Hematopoietic multipotent progenitor cell treated with erythropoietin and hydrocortisone succinate and interleukin-3 and kit ligand, for 4 days (in vitro differentiated cells): ENCODE measurements at regions not wholly inside any gene's neighbourhood (a gene's known extent, or its start where the extent isn't known, plus 50 kb on each side); places are given as distances from the start of the nearest gene placed in this dataset.

Source experiments
- DNase-seq: peaks from one replicate; pipeline ENCODE4 v3.0.0-alpha.2; 2015

DNA sequence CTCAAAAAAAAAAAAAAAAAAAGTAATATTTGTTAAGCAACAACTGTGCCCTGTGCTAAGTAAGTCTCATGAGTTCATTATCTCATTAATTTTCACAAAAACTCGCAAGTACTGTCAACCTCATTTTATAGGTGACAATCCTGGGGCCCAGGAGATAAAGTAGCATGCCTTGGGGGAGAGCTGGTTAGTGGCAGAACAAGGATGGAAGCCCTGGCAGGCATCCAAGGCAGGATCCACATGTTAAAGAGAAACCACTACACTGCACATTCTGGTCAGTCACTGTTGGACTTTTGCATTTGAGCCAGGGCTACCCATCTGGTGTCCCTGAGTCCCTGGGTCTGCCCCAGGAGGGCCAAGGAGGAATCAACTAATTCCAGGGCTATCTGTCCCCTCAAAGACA, 54.6 kb downstream of the ZFP36L2 start:
- DNase-seq: peak; percentile 83

DNA sequence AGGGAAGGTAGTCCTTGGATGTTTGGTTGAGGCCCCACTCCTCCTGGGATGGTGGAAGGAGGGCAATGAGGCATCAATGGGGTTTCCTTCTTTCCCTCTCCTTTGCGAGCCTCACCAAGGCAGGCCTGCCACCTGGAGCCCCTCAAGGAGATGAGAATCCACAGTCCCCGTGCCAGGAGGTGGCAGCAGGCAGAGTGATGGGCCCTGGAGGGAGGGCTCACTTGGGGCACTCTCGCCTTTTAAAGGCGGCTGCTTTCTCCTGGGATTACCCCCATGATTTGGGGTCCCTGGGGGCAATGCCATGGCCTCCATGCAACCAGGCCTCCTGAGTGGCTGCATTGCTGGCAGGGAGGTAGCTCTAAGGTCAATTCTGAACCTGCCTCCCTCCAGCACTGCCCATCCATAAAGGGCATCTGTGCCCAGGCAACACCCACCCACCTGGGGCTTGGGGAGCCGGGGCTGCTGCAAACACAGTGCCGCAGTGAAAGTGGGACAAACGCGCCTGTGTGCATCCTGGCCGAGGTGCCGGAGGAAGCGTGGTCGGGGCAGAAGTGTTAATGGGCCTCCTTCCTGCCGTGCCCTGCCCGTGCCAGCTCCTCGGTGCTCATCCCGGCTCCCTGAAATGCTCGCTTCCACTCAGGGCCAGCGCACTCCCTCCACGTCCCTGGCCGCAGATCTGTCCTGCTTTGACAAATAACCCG, 55.9 kb downstream of the ZFP36L2 start:
- no peak for DNase-seq

DNA sequence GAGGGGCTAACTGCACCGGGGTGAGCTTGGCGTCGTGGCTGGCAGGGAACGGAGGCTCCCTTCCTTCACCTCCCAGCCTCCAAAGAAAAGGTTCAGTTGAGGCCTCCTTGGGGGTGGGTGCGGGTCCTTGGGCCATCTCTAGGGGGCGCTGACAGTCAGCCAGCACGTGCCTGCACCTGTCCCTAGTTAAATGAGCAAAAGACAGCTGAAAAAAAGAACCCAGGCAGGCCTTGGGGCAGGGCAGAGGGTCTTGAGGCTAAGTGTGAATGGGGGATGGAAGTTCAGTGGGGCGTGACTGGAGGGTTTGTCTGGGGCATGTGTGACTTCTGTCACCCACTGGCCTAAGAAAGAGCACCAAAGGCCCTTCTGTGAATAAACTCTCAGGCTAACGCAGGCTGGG, 56.4 kb downstream of the ZFP36L2 start:
- peak; percentile 76 for DNase-seq

DNA sequence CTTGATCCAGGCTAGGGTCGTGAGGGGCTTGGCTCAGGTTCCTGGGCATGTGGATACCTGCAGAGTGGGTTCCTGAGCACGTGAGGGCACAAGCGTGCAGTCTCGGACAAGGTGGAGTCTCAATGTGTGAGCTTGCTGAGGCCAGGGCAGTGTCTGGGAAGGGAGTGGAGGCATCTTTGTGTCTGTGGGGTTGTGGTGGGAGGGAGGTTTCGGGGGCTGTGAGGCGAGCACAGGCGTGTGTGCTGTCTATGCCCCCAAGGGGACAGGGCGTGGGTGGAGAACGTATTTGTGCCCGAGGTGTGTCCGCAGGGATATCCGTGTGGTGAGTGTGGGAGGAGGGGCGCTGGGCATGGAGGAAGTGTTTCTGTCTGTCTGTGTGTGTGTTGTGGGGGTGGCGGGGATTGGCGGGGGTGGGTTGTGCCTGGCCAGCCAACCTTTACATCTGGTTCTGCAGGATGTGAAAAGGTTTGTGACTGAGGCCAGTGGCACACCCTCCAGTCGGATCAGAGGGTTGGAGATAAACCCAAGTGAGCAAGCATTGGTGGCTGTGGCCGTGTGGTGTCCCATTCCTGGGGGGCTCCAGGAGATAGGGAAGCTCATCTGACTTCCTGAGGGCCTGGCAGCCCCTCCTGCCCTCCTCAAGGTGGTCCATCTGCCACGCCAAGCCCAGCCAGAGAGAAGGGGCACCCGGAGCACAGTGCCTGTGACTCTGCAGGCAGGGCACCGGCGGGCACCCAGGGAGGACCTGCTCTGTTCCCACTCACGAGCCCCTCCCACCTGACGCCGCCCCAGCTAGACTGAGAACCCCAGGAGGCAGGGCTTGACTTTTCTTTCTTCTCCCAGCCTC, 57.1 kb downstream of the ZFP36L2 start:
- DNase-seq: peak; percentile 92

DNA sequence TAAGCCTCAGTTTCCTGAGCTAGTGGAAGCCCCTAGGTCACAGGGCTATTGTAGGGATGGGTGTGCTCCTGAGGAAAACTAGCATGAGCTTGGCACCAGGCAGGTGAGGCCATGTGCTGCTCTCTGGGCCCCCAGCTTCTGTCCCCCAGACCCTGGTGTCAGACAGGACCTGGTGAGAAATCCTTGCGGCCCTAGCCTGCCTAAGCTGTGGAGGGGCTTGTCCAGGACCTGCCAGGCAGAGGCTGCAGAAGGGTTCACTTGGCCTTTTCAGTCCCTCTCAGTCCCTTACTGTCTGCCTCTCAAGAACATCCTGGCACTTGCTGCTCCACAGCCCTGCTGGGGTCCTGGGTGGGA, 58.4 kb downstream of the ZFP36L2 start:
- no peak for DNase-seq

DNA sequence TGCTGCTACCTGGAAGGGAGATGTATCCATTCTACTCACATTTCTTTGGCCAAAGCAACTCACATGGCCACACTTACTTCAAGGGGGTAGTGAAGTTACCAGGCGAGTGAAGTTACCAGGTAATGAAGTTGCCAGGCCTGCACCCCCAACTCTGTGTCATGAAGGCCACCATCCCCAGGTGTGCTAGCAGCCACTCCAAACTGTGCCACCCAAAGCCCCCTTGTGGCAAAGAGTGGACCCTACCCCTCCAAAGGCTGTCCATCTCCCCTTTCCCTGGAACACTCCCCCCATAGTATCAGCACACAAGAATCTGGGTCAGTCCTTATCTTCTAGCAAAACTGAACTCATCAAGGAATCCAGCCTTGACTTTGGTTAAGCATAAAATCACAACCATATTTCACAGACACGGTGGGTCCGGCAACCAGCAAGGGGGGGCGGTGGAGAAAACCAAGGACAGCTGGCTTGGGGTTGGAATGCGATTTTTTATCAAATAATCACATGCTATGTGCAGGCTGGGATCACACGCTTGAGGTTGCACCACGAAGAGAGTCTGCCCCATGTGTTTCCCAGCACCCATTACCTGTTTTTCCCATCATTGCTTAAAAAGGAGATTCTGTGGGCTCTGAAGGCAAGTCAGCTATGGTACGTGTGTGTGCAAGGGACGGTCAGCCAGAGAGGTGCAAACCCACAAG, 60.9 kb downstream of the ZFP36L2 start:
- DNase-seq: no peak

DNA sequence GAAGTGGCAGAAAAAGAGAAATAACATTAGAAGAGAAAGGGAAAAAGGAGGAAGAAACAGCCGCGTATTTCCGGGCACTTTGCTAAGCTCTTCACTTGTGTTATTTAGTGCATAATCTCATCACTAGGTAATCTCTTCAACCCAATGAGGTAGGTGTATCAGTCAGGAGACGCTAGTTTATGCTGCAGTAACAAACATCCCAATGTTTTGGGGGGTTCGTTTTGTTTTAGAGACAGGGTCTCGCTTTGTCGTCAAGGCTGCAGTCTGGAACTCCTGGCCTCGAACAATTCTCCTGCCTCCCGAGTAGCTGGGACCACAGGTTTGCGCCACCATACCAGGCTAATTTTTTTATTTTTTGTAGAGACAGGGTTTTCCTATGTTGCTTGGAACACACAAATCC, 61.7 kb downstream of the ZFP36L2 start:
- no peak for DNase-seq

DNA sequence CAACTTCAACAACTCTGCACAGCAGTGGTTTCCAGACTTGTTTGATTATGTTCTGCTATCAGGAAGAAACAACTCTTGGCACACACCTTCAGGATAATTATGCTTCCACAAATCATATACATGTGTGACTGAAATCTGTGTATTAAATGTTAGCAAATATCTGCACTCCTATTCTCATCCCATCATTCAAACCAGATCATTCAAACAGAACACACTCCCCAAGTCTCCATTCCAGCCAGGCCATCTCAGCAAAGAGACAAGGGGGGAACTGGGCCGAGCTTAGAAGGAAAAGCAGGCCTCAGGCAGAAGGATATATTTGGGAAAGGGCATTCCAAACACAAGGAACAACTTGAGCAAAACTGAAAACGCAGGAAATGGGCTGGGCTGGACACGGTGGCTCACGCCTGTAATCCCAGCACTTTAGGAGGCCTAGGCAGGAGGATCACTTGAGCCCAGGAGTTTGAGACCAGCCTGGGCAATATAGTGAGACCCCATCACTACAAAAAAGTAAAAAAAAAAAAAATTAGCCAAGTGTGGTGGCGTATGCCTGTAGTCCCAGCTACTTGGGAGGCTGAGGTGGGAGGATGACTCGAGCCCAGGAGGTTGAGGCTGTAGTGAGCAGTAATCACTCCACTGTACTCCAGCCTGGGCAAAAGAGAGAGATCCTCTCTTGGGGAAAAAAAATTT, 62.7 kb downstream of the ZFP36L2 start:
- no peak for DNase-seq

DNA sequence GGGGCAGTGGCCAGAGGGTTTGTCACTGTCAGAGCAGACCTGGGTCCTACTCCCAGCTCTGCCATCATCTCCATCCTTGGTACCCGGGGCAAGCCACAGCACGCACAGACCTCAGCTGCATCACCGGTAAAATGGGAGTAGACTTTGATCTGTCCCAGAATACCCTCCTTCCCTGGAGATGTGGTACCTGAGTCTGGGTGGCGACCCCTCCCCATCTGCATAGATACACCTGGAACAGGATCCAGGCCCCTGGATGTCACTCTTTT, 64.0 kb downstream of the ZFP36L2 start:
- DNase-seq: no peak

DNA sequence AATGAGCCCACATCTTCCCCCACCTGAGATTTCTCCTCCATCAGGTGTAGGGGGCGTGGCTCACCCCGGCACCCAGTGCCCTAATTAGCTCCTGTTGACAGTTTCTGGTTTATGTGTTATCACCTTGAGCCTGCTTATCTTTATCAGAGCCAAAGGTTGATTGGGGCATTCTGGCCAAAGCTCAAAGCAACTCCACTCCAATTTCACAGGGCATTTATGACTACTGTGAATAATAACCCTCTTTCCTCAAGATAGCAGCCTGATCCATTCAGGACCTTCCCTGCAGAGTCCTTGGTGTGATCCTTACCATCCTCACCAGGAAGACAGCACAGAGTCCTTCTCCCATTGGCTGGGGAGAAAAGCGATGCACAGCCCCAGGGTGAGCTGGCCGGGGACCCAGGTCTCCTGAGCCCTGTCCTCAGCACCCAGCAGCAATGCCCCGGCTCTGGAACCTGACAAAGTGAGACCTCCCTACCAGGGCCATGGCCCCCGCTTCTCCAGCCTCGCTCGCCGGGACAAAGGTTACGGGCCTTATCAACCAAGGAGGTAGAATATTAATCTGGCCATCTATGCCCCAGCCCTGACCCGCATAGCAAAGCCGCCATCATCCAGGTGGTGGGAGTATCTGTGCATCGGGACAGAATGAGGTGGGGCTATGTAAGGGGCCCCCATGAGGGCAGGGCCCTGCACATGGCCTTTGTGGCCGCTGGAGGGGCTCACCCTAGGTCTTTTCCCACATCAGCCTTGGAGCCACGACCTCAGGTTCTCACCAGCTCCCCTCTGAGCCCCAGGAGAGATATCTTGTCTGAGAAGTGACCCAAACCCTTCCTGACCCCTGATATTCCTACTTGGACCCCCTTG, 64.5 kb downstream of the ZFP36L2 start:
- DNase-seq: no peak

DNA sequence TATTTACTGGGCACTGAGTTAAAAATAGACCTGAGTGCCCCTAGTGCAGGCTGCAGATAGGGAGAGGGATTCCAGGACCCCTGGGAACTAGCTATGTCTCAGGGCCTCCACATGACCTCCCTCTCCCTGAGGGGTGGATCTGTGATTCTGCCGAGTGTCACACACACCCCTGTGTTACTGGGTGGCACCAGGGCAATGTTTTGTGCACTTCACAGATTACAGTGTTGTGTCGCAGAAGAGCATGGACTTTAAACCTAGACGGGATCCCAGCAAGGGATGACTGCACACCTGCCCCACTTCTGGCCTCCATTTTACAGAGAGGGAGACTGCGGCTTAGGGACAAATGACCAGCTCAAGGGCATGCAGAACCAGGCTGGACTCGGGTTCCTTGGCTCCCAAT, 65.6 kb downstream of the ZFP36L2 start:
- DNase-seq: no peak

DNA sequence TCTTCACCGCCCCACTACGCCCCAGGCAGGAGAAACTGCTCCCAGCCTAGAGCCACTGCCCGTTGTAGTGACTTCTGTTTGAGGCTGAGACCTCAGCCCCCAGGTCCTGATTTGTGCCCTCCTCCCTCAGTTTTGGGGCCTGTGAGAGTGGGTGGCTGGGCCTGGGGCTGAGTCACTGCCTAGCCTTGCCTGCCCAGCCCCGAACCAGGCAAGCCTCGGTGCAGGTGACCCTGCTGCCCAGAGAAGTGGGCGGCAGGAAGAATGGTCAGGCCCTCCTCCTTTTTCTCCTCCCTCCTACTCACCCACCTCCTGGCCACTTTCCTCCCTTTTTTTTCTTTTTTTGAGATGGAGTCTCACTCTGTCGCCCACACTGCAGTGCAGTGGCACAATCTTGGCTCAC, 66.6 kb downstream of the ZFP36L2 start:
- no peak for DNase-seq

DNA sequence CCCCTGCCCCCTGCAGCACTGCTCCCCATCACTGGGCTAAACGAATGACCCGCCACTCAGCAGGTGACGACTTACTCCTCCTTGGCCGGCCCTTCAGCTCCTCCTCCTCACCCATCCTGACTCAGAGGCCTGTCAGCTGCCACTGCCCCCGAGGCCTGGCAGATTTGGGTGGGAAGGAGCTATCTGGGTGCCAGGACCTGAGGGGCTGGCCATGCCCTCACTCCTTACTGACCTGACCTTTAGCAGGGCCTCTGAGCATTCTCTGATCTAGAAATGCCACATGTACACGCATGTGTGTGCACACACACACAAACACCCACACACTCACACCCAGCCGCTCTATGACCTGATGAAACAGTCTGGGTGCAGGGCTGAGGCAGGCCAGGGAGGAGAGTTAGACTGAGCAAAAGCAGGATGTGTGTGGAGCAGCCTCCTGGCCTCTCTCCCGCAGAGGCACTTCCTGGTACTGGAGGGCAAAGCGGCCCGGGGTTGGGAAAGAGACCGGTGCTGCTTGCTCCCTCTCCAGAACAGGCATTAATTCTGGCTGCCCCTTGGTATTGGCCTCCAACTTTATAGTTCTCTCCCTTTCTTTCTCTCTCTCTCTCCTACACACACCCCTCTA, 68.0 kb downstream of the ZFP36L2 start:
- DNase-seq: peak; percentile 71

DNA sequence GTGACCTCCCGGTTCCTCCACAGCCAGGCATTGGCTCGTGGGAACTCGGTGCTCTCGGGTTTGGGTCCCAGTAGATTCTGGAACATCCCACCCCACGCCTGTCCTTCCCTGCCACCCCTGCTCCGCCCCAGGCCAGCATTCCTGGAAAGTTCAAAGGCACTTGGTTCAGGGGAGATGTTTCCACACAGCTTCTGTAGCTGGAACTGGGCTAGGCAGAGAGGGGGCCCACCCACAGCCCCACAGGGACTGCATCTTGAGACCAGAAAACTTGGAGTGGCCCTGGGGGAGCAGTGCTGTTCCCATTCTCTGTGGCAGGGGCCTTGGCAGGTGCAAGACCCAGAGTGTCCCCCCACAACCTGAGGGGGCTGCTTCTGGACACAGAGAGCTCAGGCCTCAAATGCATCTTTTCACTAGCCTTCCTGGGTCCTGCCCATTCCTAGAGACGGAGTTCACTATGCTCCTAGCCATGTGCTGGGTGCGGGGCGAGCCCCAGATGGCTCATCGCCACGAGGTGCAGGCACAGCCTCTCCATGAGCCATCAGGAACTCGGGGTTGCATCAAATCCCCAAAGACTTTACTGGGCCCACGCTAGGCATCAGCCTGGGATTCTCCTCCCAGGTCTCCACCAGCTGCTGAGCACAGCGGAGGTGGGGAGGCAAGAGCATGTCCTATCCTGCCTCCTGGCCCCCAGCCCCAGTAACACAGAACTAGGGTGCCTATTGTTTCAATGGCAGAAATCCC, 68.7 kb downstream of the ZFP36L2 start:
- DNase-seq: no peak

DNA sequence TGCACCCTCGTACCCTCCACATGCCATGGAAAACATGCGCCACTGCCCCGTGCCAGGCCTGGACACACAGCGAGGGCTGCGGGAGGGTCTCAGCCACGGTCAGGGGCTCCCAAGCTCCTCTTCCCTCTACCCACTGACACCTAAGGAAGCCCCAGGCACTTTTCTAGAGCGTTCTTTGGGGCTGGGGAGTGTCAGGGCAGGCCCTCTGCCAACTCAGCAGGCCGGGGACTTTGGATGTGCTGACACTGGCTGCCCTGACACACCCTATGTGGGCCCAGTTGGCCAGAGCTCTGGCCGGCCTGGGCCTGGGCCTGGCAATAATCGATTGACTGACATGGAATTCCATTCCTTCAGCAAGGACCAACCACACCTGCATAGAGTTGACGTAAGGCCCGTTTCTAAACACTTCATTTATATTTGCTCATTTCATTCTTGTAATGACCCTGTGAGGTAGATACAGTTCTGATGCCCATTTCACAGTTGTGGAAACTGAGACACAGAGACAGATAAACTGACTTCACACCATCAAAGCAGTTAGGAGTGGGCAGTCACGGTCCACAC, 70.5 kb downstream of the ZFP36L2 start:
- DNase-seq: no peak

DNA sequence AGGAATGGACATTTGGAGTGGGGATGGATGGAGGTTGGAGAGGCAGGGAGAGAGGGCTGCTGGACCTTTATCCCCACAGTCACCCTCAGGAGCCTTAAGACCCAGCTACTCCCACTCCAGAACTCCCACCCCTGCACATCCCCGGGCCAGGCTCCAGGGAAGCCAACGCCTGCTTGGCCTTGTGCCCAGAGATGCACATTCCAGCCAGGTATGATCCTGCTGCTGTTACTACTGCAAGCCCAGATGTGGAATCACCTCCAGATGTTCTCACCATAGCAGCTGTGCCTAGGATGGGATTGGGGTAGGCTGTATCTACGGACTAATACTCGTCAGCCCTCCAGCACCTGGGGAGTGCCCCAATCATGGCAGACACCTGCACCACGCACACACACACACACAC, 71.7 kb downstream of the ZFP36L2 start:
- no peak for DNase-seq

DNA sequence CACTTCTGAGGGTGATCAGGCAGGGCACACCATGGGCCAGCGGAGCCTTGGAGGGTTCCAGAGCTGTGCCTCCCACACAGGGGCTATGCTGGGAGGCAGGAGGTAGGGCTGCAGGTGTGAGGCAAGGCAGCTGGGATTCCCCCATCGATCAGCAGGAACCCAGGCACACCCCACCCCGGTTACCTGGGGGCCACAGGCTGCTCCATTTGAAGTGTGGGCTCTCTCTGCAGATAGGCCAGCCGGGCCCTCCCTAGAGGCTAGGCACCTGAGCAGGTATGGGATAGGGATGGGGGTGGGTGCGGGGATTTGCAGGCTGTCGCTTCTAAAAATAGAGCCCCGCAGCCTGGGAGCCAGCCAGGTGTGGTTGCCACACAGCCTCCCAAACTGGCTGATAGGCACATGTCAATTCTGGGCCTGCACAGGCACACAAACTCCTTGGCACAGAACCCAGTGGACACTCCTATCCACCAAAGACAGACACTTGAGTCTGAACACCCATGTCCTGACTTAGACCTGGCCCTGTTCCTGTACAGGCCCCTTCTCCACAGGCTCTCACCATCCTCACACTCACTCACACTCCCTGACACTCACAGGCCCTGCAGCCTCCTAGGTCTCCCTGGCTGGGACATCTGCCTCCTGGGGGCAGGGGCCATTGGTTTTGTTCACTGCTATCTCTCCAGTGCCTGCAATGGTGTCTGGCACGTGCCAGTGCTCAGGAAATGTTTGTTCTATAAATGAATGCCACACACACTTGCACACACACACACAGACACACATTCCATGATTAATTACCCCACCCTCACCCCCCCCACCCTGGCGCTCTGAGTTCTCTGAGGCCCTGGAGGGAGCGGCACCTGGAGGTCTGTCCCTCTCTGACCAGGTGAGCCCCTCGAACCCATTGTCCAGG, 73.4 kb downstream of the ZFP36L2 start:
- peak; percentile 57 for DNase-seq

DNA sequence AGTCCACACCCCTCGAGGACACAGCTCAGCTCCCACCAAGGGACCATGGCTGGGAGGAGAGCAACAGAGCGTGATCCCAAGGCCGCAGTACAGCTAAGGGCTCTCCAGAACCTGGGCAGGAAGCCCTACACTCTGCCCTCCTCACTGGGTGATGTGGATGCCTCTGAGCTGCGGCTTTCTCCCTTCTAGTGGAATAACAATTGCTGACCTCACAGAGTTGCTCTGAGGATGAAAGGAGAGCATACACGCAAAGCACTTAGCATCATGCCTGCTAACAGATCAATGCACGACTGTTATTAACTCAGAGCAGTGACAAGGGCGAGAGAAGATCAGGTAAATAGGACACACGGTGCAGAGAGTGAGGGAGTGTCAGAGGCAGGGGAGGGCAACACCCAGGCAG, 74.2 kb downstream of the ZFP36L2 start:
- no peak for DNase-seq

DNA sequence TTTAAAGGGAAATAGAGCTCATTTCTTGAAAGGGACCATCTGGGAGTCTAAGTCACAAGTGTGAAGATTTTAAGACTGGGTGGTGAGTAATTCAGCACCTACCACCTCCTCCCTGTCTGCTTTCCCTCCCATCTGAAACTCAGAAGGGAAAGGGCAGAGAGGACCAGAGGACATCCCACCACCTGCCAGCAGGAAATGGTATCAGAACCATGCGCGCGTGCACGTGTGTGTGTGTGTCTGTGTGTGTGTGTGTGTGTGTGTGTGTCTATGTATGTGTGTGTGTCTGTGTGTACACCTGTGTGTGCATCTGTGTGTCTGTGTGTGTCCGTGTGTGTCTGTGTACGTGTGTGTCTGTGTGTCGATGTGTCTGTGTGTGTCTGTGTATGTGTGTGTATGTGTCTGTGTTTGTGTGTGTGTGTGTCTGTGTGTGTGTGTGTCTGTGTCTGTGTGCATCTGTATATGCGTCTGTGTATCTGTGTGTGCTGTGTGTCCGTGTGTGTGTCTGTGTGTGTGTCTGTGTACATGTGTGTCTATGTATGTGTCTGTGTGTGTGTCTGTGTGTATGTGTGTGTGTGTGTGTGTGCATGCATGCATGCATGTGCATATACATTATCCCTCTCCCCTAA, 76.8 kb downstream of the ZFP36L2 start:
- no peak for DNase-seq

DNA sequence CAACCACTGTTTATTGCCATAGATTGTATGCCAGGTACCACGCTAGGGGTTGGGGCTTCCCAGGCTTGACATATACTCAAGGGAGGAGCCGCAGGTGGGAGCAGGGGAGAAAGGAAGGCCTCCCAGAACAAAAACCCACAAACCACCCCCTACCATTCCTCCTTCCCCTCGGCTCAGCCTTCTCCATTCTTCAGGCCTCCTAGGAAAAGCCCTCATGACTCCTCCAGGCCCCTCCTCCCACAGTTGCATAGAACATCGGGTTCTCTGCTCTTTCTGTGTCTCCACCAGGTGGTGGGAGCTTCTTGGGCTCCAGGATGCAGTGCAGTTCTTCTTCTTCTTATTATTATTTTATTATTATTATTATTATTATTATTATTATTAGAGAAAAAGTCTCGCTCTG, 80.3 kb downstream of the ZFP36L2 start:
- DNase-seq: no peak
